Neural progenitor cell (in vitro differentiated cells): ENCODE measurements at regions not wholly inside any gene's neighbourhood (a gene's known extent, or its start where the extent isn't known, plus 50 kb on each side); places are given as distances from the start of the nearest gene placed in this dataset.

Experiments used
- CTCF ChIP-seq: fragments of 200-600 bp; sonication (generic); IDR thresholded peaks from 2 replicates; pipeline ENCODE4 v1.5.1; 2017; ENCODE audit warnings: antibody characterized with exemption, mild to moderate bottlenecking
- EZH2 ChIP-seq: fragments of 200-600 bp; sonication (generic); IDR thresholded peaks from 2 replicates; pipeline ENCODE4 v1.6.1; 2017; ENCODE audit warnings: antibody characterized with exemption, mild to moderate bottlenecking, moderate library complexity

DNA sequence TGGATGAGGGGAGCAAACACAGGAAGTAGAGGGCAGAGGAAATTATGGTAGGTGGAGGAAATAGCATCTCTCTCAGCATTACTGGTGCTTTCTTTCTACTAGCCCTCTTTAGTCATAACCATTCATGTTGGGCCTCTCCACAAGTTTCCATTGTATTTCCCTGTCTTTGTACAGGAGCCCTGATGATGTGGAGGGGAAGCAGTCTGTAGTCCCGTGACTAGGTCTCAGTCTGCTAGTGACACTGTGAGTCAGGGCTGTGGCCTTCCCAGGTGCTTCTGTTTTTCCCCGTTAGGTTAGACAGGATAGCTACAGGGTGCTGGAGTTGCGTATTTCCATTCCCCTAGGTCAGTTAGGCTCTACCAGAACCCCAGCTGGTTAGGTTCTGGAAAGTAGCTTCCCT, 82.9 kb upstream of the NAMPT start:
- TF ChIP-seq EZH2 = no peak
- TF ChIP-seq CTCF = no peak
